Testis (tissue), 2 donors: ENCODE measurements at regions not wholly inside any gene's neighbourhood (a gene's known extent, or its start where the extent isn't known, plus 50 kb on each side); places are given as distances from the start of the nearest gene placed in this dataset.

Experiments used
- DNase-seq: peaks from one replicate; pipeline ENCODE4 v3.0.0-alpha.2; 2019
- H3K27ac ChIP-seq, 2 donors: fragments of 200-600 bp; sonication (generic); one replicate each; pipeline ENCODE4 v1.5.1; 2019
- H3K27me3 ChIP-seq: fragments of 200-600 bp; sonication (generic); one replicate; pipeline ENCODE4 v1.5.1; 2019
- H3K36me3 ChIP-seq: fragments of 200-600 bp; sonication (generic); one replicate; pipeline ENCODE4 v1.5.1; 2017; ENCODE audit warnings: low read depth; ENCODE audit errors: missing control alignments
- H3K4me1 ChIP-seq: fragments of 200-600 bp; sonication (generic); one replicate; pipeline ENCODE4 v1.5.1; 2019
- H3K4me3 ChIP-seq, 2 donors: fragments of 200-600 bp; sonication (generic); one replicate each; pipeline ENCODE4 v1.5.1; 2017 to 2019
- H3K9me3 ChIP-seq: fragments of 200-600 bp; sonication (generic); one replicate; pipeline ENCODE4 v1.5.1; 2017
- POLR2A ChIP-seq: fragments of 450-650 bp; IDR thresholded peaks from one replicate; pipeline ENCODE4 v1.6.1; 2017; ENCODE audit warnings: antibody characterized with exemption, mild to moderate bottlenecking, moderate library complexity
- WGBS, 2 donors: methylation state at CpG; one replicate each; pipeline ENCODE4 v1.1.5; 2018; 5-methylcytosine and 5-hydroxymethylcytosine counted together
- intact Hi-C: fragments of 100-400 bp; cut with DNase I; formaldehyde crosslinking; loops from one replicate; pipeline ENCODE4 v1.15.1; 2023; ENCODE audit warnings: low total_unique reads
- TF ChIP-seq, protein P1 (sequence below), 3 experiments: fragments of 450-650 bp in 2 of 3; fragments of 200-600 bp in 1 of 3; sonication (generic) in 1 of 3; IDR thresholded peaks; one replicate each; pipeline ENCODE4 v1.5.1; 2016 to 2019; ENCODE audit warnings: antibody characterized with exemption in 3 of 3, mild to moderate bottlenecking in 2 of 3, moderate library complexity in 1 of 3

DNA sequence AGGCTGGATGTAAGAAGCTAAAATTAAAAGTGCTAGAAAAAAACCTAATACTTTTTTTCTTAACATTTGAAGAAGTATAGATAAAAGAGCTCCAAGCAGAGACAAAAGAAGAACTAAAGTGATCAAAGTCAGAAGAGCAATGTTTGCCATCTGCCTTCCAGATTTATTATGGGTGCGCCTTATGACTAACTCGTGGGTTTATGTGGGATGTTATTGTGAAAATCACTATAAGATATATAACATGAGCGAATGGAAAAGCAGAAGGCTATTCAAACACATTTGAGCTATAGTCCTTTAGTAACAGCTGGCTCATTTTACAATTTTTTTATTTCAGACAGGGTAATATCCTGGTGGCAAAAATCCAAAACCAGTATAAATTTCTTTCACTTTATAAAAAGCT lies 1040.7 kb downstream of the RAPGEF2 start:
- intact Hi-C loops, result no loop called here
- Histone ChIP-seq H3K4me3 (no peak overlapping the region), H3K27me3 (no peaks in the 10 kb centered on the region), H3K27ac (no peak overlapping the region), H3K4me1 (no peaks in the 10 kb centered on the region), H3K9me3 (no peaks in the 10 kb centered on the region), H3K36me3 (no peaks in the 10 kb centered on the region)
- 63 to 66% methylated on average over 3 of the region's 3 CpGs for WGBS, 2 donors
- TF ChIP-seq, protein P1, sequence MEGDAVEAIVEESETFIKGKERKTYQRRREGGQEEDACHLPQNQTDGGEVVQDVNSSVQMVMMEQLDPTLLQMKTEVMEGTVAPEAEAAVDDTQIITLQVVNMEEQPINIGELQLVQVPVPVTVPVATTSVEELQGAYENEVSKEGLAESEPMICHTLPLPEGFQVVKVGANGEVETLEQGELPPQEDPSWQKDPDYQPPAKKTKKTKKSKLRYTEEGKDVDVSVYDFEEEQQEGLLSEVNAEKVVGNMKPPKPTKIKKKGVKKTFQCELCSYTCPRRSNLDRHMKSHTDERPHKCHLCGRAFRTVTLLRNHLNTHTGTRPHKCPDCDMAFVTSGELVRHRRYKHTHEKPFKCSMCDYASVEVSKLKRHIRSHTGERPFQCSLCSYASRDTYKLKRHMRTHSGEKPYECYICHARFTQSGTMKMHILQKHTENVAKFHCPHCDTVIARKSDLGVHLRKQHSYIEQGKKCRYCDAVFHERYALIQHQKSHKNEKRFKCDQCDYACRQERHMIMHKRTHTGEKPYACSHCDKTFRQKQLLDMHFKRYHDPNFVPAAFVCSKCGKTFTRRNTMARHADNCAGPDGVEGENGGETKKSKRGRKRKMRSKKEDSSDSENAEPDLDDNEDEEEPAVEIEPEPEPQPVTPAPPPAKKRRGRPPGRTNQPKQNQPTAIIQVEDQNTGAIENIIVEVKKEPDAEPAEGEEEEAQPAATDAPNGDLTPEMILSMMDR (IDR thresholded peaks at IDR 0.05), result no peak
- TF ChIP-seq POLR2A, result no peak
- no peak for DNase-seq

DNA sequence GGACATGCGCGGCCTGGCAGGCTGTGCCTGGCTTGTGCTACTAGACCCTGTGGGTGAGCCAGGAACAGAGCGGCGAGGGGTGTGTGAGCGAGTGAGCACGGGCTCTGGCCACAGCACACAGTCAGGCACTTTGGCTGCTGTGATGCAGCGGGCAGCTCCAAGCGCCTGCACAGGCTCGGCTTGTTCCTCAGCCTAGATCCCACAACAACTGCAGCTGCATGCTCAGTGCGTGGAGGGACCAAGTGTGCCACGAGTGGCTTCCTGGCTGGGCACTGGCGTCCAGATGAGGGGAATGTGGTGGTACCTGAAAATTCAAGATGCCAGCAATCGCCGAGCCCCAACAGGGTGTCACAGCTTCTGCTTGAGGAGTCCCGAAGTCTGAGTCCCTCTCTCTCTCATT lies 1056.6 kb downstream of the RAPGEF2 start:
- no peak for DNase-seq
- Histone ChIP-seq H3K36me3 (no peaks in the 10 kb centered on the region), H3K27me3 (no peaks in the 10 kb centered on the region), H3K4me1 (no peaks in the 10 kb centered on the region), H3K27ac (no peak overlapping the region), H3K9me3 (no peaks in the 10 kb centered on the region), H3K4me3 (no peak overlapping the region)
- intact Hi-C loops, result no loop called here
- 50 to 73% methylated on average over 7 to 15 of the region's 15 CpGs for WGBS, 2 donors
- TF ChIP-seq, protein P1 (IDR thresholded peaks at IDR 0.05), result no peak
- no peak for TF ChIP-seq POLR2A

DNA sequence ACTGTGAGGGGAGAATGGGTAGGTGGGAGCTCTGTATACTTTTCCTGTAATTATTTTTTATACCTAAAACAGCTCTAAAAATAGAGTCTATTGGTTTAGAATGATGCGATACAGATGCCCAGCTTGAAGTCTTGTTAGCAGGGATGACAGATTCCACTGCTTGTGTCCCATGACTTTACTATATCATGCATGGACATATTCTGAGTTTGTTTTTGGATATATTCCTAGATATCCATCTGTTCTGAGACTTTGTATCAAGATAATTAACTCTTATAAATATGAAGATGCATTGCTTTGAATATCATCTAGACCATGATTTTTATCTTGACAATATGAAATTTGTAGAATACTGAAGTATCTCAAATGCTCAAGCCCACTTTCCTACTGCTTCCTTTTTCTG lies 1058.1 kb downstream of the RAPGEF2 start:
- intact Hi-C loops, result no loop called here
- TF ChIP-seq POLR2A, result no peak
- TF ChIP-seq, protein P1 (IDR thresholded peaks at IDR 0.05), result no peak
- H3K4me1 ChIP-seq, result no peaks in the 10 kb centered on the region
- H3K9me3 ChIP-seq, result no peaks in the 10 kb centered on the region
- DNase-seq, result no peak
- no peaks in the 10 kb centered on the region for H3K36me3 ChIP-seq
- no peaks in the 10 kb centered on the region for H3K27me3 ChIP-seq
- 89 to 92% methylated on average over 1 of the region's 1 CpG for whole genome bisulfite sequencing, 2 donors
- no peak overlapping the region for H3K27ac ChIP-seq
- H3K4me3 ChIP-seq, result no peak overlapping the region

DNA sequence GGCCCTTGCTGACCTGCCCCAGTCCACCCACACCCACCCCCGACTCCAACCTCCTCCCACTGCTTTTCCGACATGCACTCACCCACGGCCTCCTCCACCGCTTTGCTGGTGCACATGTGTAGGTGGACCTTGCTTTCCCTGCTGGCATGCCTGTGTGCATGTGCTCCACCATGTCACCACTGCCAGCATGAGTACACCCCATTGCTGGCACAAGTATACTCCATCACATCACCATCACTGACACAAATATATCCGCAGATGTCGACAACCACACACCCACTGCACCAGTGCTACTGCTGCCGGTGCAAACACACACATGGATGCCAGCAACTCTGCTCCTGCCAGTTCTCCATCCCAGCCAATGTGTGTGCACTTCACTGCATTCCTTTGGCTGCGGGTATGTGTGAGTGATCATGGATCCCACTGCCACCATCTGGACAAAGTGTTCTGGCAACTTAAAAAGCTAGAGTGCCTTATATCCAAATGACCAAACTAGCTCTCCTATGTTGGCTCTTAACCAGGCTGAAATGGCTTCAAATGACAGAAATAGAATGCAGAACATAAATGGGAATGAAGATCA lies 1072.3 kb downstream of the RAPGEF2 start:
- H3K4me3 ChIP-seq, result no peak overlapping the region
- TF ChIP-seq POLR2A, result no peak
- TF ChIP-seq, protein P1 (IDR thresholded peaks at IDR 0.05), result no peak
- H3K27me3 ChIP-seq, result no peaks in the 10 kb centered on the region
- intact Hi-C loops, result no loop called here
- no peak for DNase-seq
- H3K9me3 ChIP-seq, result no peaks in the 10 kb centered on the region
- no peaks in the 10 kb centered on the region for H3K36me3 ChIP-seq
- 81 to 86% methylated on average over 8 of the region's 8 CpGs for WGBS, 2 donors
- H3K4me1 ChIP-seq, result no peaks in the 10 kb centered on the region
- no peak overlapping the region for H3K27ac ChIP-seq

DNA sequence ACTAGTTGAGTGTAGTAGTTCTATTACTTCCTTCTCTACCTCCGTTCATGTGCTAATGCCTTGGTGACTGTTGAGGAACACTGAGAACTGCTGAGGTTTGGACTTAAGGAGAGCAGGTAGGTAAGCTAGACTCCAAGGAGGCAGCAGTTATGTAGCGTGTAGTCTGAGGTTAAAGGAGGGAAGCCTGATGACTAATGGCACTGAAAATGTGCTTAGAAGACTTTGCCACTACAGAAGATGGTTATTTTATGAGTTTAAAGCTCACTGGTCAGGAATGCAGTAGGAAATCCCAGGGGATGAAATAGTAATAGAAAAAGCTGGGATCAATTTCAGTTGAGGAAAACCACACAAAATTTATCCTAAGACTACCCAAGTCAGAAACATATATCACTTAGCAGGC lies 1077.3 kb downstream of the RAPGEF2 start:
- WGBS, 2 donors, result 73 to 77% methylated on average over 2 of the region's 2 CpGs
- intact Hi-C loops, result no loop called here
- Histone ChIP-seq H3K36me3 (no peaks in the 10 kb centered on the region), H3K9me3 (no peaks in the 10 kb centered on the region), H3K4me3 (no peak overlapping the region), H3K27ac (no peak overlapping the region), H3K4me1 (no peaks in the 10 kb centered on the region), H3K27me3 (no peaks in the 10 kb centered on the region)
- no peak for DNase-seq
- TF ChIP-seq, protein P1 (IDR thresholded peaks at IDR 0.05), result no peak
- TF ChIP-seq POLR2A, result no peak
